GM04503 (cell line): ENCODE measurements at regions not wholly inside any gene's neighbourhood (a gene's known extent, or its start where the extent isn't known, plus 50 kb on each side); places are given as distances from the start of the nearest gene placed in this dataset.

Source experiments
- DNase-seq: peaks from one replicate; pipeline ENCODE4 v3.0.0-alpha.2; 2012; ENCODE audit warnings: low read depth

- DNase-seq: no peak
Observed at GRCh38 chr3:25044762-25045710, 383.0 kb upstream of the RARB start.

GRCh38 chr3:25046911-25047771 is 380.9 kb upstream of the RARB start:
- no peak for DNase-seq

DNA sequence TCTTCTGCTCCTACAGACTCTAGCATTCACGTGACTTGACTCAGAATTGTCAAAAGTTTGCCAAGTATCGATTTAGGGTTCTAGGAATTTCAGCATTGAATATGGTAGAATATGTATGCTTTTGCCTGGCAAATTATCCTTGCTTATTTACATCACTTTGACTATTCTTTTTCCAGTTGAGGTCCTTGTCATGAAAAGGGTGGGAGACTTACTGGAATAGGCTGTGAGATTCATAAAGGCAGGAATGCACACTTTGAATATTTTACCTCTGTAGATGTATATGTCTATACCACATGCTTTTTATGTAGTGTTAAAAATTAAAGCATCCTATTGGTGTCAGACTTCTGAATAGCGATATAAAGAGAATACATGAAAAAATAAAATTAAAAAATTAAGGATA is 378.8 kb upstream of the RARB start:
- no peak for DNase-seq

- DNase-seq: no peak
Observed at GRCh38 chr3:25053360-25053759, 374.7 kb upstream of the RARB start.

GRCh38 chr3:25056036-25056755 is 371.9 kb upstream of the RARB start:
- DNase-seq: no peak

DNA sequence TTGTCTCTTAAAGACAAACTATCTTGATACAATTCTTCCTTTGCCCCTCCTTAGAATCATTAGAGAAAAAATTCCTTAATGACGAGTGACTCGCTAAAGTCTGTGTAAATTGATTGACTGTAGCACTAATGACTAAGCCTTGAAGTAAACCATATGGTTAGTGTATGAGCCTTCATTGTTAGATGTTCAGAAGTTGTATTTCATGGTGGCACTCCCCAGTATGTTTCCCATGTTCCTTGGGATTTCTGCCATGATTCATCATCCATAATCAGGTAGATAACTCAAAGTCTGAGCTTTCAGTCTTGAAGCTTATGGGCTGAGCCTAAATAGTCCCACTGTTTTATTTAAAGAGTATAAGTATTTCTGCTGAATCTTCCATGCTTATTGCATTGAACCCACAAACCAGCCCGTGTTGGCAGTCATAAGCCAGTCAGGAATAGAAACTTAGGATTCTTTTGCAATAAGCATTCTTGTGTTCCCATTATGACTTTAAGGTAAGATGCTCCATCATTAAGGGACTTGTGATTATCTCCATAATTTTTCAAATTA is 371.2 kb upstream of the RARB start:
- DNase-seq: no peak

GRCh38 chr3:25057379-25057778 is 370.7 kb upstream of the RARB start:
- no peak for DNase-seq

GRCh38 chr3:25064681-25065080 is 363.4 kb upstream of the RARB start:
- no peak for DNase-seq

DNA sequence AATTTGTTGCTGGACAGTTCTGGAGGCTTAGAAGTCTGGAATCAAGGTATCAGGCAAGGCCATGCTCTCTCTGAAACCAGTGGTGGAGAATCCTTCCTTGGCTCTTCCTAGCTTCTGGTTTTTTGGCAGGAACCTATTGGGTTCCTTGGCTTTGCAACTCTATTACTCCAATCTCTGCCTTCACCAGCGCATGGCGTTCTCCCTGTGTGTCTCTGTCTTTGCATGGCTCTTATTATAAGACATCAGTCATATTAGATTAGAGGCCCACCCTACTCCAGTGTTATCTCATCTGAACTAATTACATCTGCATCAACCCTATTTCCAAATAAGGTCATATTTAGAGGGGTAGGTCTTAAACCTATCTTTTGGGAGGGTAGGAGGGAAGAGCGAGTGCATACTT is 358.1 kb upstream of the RARB start:
- no peak for DNase-seq

DNA sequence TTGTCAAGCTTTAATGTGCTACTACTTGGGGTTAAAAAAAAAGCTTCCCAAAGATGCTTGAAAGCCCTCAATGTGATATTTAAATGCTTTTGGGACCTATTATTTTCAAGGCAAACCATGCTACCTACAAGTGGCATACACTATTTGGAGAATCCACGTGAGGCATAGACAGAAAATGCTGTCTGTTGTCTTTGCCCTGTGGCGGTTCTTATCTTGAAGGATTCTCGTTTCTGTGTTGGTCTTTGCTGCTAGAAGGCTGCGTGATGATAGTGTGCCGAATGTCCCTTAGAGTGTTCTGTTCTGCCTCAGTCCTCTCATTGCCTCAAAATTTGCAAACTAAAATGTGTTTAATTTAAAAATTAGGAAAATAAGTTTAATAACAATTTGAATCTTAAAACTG is 356.2 kb upstream of the RARB start:
- DNase-seq: no peak

GRCh38 chr3:25073423-25073822 is 354.6 kb upstream of the RARB start:
- DNase-seq: no peak

DNA sequence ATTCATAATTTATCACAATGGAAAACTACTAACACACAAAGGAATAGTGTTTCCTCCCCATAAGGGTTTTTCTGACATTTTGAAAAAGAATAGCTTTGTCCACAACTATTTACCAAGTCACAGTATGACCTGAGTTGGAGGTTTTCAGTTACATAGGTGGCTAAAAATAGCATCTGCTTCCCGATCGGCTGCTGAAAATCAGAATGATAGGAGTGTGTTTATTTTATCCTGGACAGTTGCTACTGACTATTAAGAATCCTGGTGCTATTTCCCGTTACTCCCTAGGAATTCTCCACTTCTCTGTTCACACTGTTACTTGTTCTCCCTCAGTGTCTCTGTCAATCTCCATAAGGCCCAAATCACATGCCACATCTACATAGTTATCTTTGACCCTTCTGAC is 353.9 kb upstream of the RARB start:
- no peak for DNase-seq

DNA sequence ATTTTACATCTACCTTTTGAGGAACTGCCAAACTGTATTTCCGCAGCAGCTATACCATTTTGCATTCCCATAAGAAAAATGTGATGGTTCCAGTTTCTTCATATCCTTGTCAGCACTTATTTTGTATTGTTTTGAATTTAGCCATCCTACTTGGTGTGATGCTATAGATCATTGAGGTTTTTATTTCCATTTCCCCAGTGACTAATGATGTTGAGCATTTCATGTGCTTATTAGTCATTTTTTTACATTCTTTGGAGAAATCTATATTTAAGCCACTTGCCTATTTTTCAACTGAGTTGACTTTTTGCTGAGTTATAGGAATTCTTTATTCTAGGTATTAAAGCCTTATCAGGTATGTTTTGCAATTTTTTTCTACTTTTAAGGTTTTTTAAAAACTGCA is 347.6 kb upstream of the RARB start:
- DNase-seq: no peak

GRCh38 chr3:25084016-25084415 is 344.0 kb upstream of the RARB start:
- DNase-seq: no peak

DNA sequence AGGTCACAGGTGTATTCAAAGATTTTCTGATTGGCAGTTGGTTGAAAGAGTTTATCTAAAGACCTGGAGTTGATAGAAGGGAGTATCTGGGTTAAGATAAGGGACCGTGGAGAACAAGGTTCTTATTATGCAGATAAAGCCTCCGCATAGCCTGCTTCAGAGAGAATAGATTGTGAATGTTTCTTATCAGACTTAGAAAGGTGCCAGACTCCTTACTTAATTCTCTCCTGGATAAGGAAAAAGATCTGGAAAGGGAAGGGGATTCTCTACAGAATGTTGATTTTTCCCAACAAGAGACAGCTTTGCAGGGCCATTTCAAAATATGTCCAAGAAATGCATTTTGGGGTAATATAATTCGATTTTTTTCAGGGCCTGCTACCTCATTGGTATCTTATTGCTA is 341.3 kb upstream of the RARB start:
- DNase-seq: no peak

GRCh38 chr3:25088284-25088683 is 339.8 kb upstream of the RARB start:
- no peak for DNase-seq

GRCh38 chr3:25090698-25091453 is 337.2 kb upstream of the RARB start:
- no peak for DNase-seq

DNA sequence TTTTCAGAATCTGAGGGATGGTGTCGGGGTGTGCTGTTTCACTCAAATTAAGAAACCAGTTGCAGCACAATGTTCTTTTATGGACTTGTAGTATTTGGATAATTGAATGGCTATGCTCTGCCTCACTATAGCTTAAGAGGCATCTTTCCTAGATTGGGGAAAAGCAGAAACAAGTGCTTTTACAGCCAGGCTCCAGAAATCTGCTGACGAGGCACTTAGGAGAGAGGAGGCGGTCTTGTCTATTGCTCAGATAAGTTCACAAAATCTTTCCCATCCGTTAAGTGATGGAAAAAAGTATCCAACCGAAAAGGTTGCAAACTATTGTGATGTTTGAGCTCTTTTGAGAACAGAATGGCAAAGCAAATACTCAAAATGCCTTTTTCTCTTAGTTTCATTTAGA is 336.1 kb upstream of the RARB start:
- DNase-seq: no peak

GRCh38 chr3:25094932-25095685 is 333.0 kb upstream of the RARB start:
- DNase-seq: no peak

DNA sequence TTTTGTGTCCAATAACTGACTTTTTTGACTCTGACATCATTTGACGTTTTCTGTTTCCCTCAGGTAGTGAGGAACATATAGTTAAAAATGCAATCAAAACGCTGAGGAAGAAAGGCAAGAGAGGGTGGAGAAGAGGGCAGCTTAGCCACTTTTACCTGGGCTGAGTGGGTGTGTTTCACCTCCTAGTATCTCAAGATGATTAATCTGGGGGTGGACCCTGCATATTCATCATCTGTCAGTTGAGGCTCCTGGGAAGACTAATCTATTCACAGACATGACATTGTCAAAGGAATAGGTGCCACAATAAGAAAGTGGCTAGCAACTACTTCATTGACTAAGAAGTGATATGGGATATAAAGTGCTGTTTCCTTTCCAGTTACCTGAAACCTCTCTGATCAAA is 331.5 kb upstream of the RARB start:
- no peak for DNase-seq

DNA sequence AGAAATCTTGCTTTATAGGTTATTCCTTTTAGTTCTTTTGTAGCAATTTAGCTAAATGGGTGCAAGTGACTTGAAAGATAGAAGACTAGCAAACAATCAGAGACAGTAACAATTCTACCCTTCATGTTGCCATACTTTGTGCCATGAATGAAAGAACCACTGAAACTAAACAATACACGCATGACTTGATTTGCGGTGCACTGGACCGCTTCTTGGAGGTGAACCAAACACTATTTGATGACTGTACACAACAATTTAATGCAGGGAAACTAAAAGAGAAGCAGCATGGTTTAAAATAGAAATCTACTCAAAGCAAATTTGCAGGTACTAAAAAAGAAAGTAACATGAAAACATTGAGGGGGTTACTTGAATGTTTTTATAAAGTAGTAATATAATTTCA is 331.0 kb upstream of the RARB start:
- DNase-seq: no peak
